ENCODE measurements at regions not wholly inside any gene's neighbourhood (a gene's known extent, or its start where the extent isn't known, plus 50 kb on each side); places are given as distances from the start of the nearest gene placed in this dataset.

- Mint-ChIP-seq H3K4me3 (no peak overlapping the region), H3K9me3 (no peaks in the 10 kb centered on the region), H3K27ac (no peak overlapping the region), H3K27me3 (ENCODE audit: low read depth in 3 of 3) (peaks cover 0 to 9% (median 0%) of the 10 kb centered on the region in 3 donors), H3K36me3 (no peaks in the 10 kb centered on the region), H3K4me1 (no peaks in the 10 kb centered on the region)
- no peak for DNase-seq
Measured at GRCh38 chr1:87794788-87795614, 466.3 kb downstream of the LMO4 start.

- Mint-ChIP-seq H3K36me3 (no peaks in the 10 kb centered on the region), H3K27me3 (ENCODE audit: low read depth in 3 of 3) (peaks cover 0 to 9% (median 0%) of the 10 kb centered on the region in 3 donors), H3K4me1 (no peaks in the 10 kb centered on the region), H3K4me3 (no peak overlapping the region), H3K27ac (peak overlapping the region in 1 of 6 donors; percentile 13), H3K9me3 (no peaks in the 10 kb centered on the region)
- no peak for DNase-seq
Measured at GRCh38 chr1:87795615-87796337, 467.1 kb downstream of the LMO4 start.

- Mint-ChIP-seq H3K4me3 (no peak overlapping the region), H3K4me1 (no peaks in the 10 kb centered on the region)
Measured at GRCh38 chr1:87796471-87796901, 467.8 kb downstream of the LMO4 start.

GRCh38 chr1:87799451-87799850, 470.8 kb downstream of the LMO4 start:
- DNase-seq, result no peak
- Mint-ChIP-seq H3K36me3 (no peaks in the 10 kb centered on the region), H3K27ac (no peak overlapping the region), H3K4me1 (no peaks in the 10 kb centered on the region), H3K27me3 (ENCODE audit: low read depth in 3 of 3) (peaks cover 0 to 4% (median 0%) of the 10 kb centered on the region in 3 donors), H3K9me3 (no peaks in the 10 kb centered on the region), H3K4me3 (no peak overlapping the region)

More at GRCh38 chr1:87796471-87796901, 467.8 kb downstream of the LMO4 start:
- Mint-ChIP-seq H3K9me3 (no peaks in the 10 kb centered on the region), H3K36me3 (no peaks in the 10 kb centered on the region), H3K27ac (no peak overlapping the region), H3K27me3 (ENCODE audit: low read depth in 3 of 3) (peaks cover 0 to 9% (median 0%) of the 10 kb centered on the region in 3 donors)
- DNase-seq, result no peak

GRCh38 chr1:87800006-87800405, 471.3 kb downstream of the LMO4 start:
- Mint-ChIP-seq H3K27me3 (ENCODE audit: low read depth in 3 of 3) (peaks cover 0 to 4% (median 0%) of the 10 kb centered on the region in 3 donors), H3K9me3 (no peaks in the 10 kb centered on the region), H3K4me3 (no peak overlapping the region), H3K27ac (no peak overlapping the region), H3K4me1 (no peaks in the 10 kb centered on the region), H3K36me3 (no peaks in the 10 kb centered on the region)
- DNase-seq, result no peak

GRCh38 chr1:87803375-87803774, 474.7 kb downstream of the LMO4 start:
- DNase-seq, result no peak
- Mint-ChIP-seq H3K27ac (no peak overlapping the region), H3K9me3 (no peaks in the 10 kb centered on the region), H3K27me3 (ENCODE audit: low read depth in 3 of 3) (peaks cover 0 to 2% (median 0%) of the 10 kb centered on the region in 3 donors), H3K4me1 (no peaks in the 10 kb centered on the region), H3K36me3 (no peaks in the 10 kb centered on the region), H3K4me3 (no peak overlapping the region)

- Mint-ChIP-seq H3K36me3 (no peaks in the 10 kb centered on the region), H3K27ac (no peak overlapping the region), H3K27me3 (ENCODE audit: low read depth in 3 of 3) (peaks cover 0 to 2% (median 0%) of the 10 kb centered on the region in 3 donors), H3K4me3 (no peak overlapping the region), H3K4me1 (no peaks in the 10 kb centered on the region), H3K9me3 (no peaks in the 10 kb centered on the region)
- no peak for DNase-seq
Measured at GRCh38 chr1:87804128-87804527, 475.4 kb downstream of the LMO4 start.

- no peaks in the 10 kb centered on the region for H3K9me3 Mint-ChIP-seq
- no peak for DNase-seq
- H3K4me1 Mint-ChIP-seq, result no peaks in the 10 kb centered on the region
Measured at GRCh38 chr1:87805666-87806378, 477.1 kb downstream of the LMO4 start.

GRCh38 chr1:87806379-87807094, 477.9 kb downstream of the LMO4 start:
- H3K27ac Mint-ChIP-seq, result no peak overlapping the region
- H3K4me1 Mint-ChIP-seq, result no peaks in the 10 kb centered on the region

More at GRCh38 chr1:87805666-87806378, 477.1 kb downstream of the LMO4 start:
- Mint-ChIP-seq H3K27ac (no peak overlapping the region), H3K36me3 (no peaks in the 10 kb centered on the region), H3K27me3 (ENCODE audit: low read depth in 3 of 3) (peaks cover 0 to 2% (median 0%) of the 10 kb centered on the region in 3 donors), H3K4me3 (no peak overlapping the region)

GRCh38 chr1:87810166-87810565, 481.5 kb downstream of the LMO4 start:
- H3K9me3 Mint-ChIP-seq, result no peaks in the 10 kb centered on the region
- H3K27me3 Mint-ChIP-seq (ENCODE audit: low read depth in 3 of 3), result peaks cover 1 to 5% (median 4%) of the 10 kb centered on the region in 3 donors
- no peak for DNase-seq
- H3K4me1 Mint-ChIP-seq, result no peaks in the 10 kb centered on the region
- no peak overlapping the region for H3K4me3 Mint-ChIP-seq
- H3K27ac Mint-ChIP-seq, result peak overlapping the region in 1 of 6 donors; percentile 65
- H3K36me3 Mint-ChIP-seq, result no peaks in the 10 kb centered on the region

More at GRCh38 chr1:87806379-87807094, 477.9 kb downstream of the LMO4 start:
- Mint-ChIP-seq H3K4me3 (no peak overlapping the region), H3K36me3 (no peaks in the 10 kb centered on the region), H3K9me3 (no peaks in the 10 kb centered on the region), H3K27me3 (ENCODE audit: low read depth in 3 of 3) (peaks cover 0 to 4% (median 2%) of the 10 kb centered on the region in 3 donors)
- no peak for DNase-seq

GRCh38 chr1:87812871-87813577, 484.3 kb downstream of the LMO4 start:
- DNase-seq, result no peak
- Mint-ChIP-seq H3K4me1 (no peaks in the 10 kb centered on the region), H3K27me3 (ENCODE audit: low read depth in 3 of 3) (peaks cover 1 to 4% (median 3%) of the 10 kb centered on the region in 3 donors), H3K36me3 (no peaks in the 10 kb centered on the region), H3K9me3 (no peaks in the 10 kb centered on the region), H3K27ac (no peak overlapping the region), H3K4me3 (no peak overlapping the region)

- H3K9me3 Mint-ChIP-seq, result no peaks in the 10 kb centered on the region
- H3K27me3 Mint-ChIP-seq (ENCODE audit: low read depth in 3 of 3), result peaks cover 1 to 4% (median 3%) of the 10 kb centered on the region in 3 donors
- no peak overlapping the region for H3K4me3 Mint-ChIP-seq
- no peak overlapping the region for H3K27ac Mint-ChIP-seq
- H3K36me3 Mint-ChIP-seq, result no peaks in the 10 kb centered on the region
- H3K4me1 Mint-ChIP-seq, result no peaks in the 10 kb centered on the region
- no peak for DNase-seq
Measured at GRCh38 chr1:87814573-87814972, 485.9 kb downstream of the LMO4 start.

- H3K4me1 Mint-ChIP-seq, result no peaks in the 10 kb centered on the region
- H3K27ac Mint-ChIP-seq, result no peak overlapping the region
- no peaks in the 10 kb centered on the region for H3K36me3 Mint-ChIP-seq
- no peak overlapping the region for H3K4me3 Mint-ChIP-seq
- no peak for DNase-seq
- H3K27me3 Mint-ChIP-seq (ENCODE audit: low read depth in 3 of 3), result peaks cover 0 to 3% (median 3%) of the 10 kb centered on the region in 3 donors
- H3K9me3 Mint-ChIP-seq, result no peaks in the 10 kb centered on the region
Measured at GRCh38 chr1:87816646-87817045, 488.0 kb downstream of the LMO4 start.

All from immature natural killer cell (primary cell).